Stimulated activated CD4-positive, alpha-beta T cell treated with anti-CD3 and anti-CD28 coated beads, Interleukin-15, amount 100 ng/mL, for 24 hours (primary cell): ENCODE measurements at regions not wholly inside any gene's neighbourhood (a gene's known extent, or its start where the extent isn't known, plus 50 kb on each side); places are given as distances from the start of the nearest gene placed in this dataset.

Experiments used
- DNase-seq: peaks from one replicate; pipeline ENCODE4 v3.0.0-alpha.2; 2020

GRCh38 chr15:62558640-62559380, 393.7 kb upstream of the C2CD4B start:
- DNase-seq = no peak

- no peak for DNase-seq
Observed at GRCh38 chr15:62559381-62559733, 394.3 kb upstream of the C2CD4B start.

GRCh38 chr15:62561059-62561519, 396.0 kb upstream of the C2CD4B start:
- no peak for DNase-seq

GRCh38 chr15:62561571-62561970, 396.5 kb upstream of the C2CD4B start:
- DNase-seq = no peak

- DNase-seq = no peak
Observed at GRCh38 chr15:62564886-62565633, 400.0 kb upstream of the C2CD4B start.

GRCh38 chr15:62565634-62566026, 400.5 kb upstream of the C2CD4B start:
- DNase-seq = no peak

- no peak for DNase-seq
Observed at GRCh38 chr15:62566248-62566647, 401.2 kb upstream of the C2CD4B start.

GRCh38 chr15:62567501-62567900, 402.4 kb upstream of the C2CD4B start:
- DNase-seq = no peak

- no peak for DNase-seq
Observed at GRCh38 chr15:62568004-62568403, 402.9 kb upstream of the C2CD4B start.

- no peak for DNase-seq
Observed at GRCh38 chr15:62568702-62569101, 403.6 kb upstream of the C2CD4B start.

- DNase-seq = no peak
Observed at GRCh38 chr15:62569460-62570404, 404.6 kb upstream of the C2CD4B start.

GRCh38 chr15:62570405-62570783, 405.3 kb upstream of the C2CD4B start:
- DNase-seq = no peak

GRCh38 chr15:62571072-62571471, 406.0 kb upstream of the C2CD4B start:
- DNase-seq = no peak

- no peak for DNase-seq
Observed at GRCh38 chr15:62572797-62573196, 407.7 kb upstream of the C2CD4B start.

- DNase-seq = no peak
Observed at GRCh38 chr15:62573876-62574275, 408.8 kb upstream of the C2CD4B start.

GRCh38 chr15:62578546-62578945, 413.5 kb upstream of the C2CD4B start:
- DNase-seq = no peak

- DNase-seq = no peak
Observed at GRCh38 chr15:62578960-62579359, 413.9 kb upstream of the C2CD4B start.

GRCh38 chr15:62579842-62580241, 414.8 kb upstream of the C2CD4B start:
- no peak for DNase-seq

- DNase-seq = no peak
Observed at GRCh38 chr15:62582580-62582979, 417.5 kb upstream of the C2CD4B start.

- no peak for DNase-seq
Observed at GRCh38 chr15:62584301-62585235, 419.5 kb upstream of the C2CD4B start.

GRCh38 chr15:62588938-62589670, 424.0 kb upstream of the C2CD4B start:
- no peak for DNase-seq
